GM12892 (cell line): ENCODE measurements at regions not wholly inside any gene's neighbourhood (a gene's known extent, or its start where the extent isn't known, plus 50 kb on each side); places are given as distances from the start of the nearest gene placed in this dataset.

Experiments
- POLR2A ChIP-seq: IDR thresholded peaks from 2 replicates; pipeline ENCODE4 v1.6.1; 2011; ENCODE audit warnings: low read depth, low read length, control low read depth
- POLR2AphosphoS5 ChIP-seq: IDR thresholded peaks from 2 replicates; pipeline ENCODE4 v1.6.1; 2011; ENCODE audit warnings: low read depth, low read length, control low read depth

DNA sequence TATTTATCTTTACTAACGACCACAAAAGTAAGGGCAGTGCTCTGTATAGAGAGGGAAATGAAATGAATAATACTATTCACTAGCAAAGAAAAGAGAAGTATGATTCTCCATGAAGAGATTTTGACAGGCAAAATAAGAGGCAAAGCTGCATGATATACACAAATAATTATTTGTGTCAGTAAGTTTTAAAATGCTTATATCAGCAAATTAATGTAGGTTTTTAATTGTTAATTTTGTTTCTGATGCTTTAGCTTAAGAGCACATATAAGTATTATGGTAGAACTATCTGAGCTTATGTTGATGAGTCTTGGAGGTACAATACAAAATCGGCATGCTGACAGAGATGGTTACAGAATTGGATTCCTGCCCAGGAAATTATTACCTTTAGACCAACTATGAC, 383.1 kb upstream of the VSTM2A start:
- TF ChIP-seq POLR2A (no peak), POLR2AphosphoS5 (no peak)
